ENCODE measurements at regions not wholly inside any gene's neighbourhood (a gene's known extent, or its start where the extent isn't known, plus 50 kb on each side); places are given as distances from the start of the nearest gene placed in this dataset.
"Not testable (repeated sequence)": the region's sequence is repeated elsewhere in the genome, so short reads cannot be mapped to it uniquely, and the experiment has no call there.

DNA sequence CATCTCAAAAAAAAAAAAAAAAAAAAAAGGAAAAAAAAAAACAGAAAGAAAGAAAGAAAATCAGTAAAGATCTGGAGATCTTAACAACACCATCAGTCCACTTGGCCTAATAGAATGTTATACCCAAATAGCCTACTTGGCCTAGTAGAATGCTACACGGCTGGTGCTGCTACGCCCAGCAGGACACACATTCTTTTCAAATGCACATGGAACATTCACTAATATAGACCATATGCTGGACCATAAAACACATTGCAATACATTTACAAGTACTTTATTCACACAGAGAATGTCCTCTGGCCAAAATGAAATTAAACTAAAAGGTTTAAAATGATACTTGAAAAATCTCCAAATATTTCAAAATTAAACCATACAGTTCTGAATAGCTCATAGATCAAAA is 80.0 kb upstream of the TNFAIP3 start:
- no peak for DNase-seq

DNA sequence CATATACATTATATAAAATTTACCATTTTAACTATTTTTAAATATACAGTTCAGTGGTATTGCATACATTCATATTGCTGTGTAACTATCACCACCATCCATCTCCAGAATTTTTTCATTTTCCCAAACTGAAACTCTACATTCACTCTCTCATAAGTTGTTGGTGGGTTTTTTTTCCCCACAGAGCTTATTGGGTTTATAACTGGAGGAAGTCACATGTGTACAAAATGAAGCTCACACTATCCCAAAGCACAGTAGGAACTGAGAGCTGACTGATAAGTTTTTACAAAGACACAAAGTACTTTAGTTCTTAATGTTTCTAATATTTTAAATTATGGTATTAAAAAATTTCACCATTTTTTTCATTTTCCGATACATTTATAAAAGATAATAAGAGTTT is 78.8 kb upstream of the TNFAIP3 start:
- no peak for DNase-seq

DNA sequence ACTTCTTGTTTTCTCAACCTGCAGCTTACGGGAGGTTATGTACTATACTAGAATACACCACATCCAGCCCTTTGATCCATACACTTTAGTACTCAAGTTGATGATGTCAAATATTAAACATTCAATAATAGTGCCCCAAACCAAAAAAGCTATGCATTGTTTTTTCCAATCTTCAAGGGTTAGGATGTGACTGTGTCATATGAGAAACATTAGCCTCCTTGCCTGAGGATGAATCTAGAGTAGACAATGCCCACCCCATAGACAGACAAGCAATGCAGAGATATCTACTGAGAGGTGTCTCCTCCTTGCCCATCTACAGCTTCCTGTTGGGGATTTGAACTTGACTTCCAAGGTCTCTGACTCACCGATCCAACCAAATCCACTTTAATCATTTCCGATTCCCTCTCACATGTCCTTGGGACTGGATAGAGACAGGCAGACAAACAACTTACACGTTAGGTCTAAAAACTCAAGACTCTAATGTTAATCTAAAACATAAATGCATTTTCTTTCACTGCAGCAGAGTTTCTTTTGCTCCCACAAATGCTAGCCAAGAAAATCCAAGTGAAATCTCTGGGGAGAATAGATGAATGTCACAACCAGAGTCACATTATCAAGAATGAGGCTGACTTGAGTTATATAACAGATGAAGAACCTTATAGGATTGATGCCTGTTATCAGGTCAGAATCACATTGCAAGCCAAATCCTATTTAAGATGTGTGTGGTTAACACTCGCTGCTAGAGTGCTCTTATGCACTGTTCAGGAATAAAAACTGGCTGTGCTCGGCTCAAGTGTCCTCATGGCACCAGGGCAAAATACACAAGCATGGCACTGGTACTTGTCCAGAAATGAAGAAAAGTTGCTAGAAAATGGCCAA is 75.5 kb upstream of the TNFAIP3 start:
- no peak for DNase-seq

DNA sequence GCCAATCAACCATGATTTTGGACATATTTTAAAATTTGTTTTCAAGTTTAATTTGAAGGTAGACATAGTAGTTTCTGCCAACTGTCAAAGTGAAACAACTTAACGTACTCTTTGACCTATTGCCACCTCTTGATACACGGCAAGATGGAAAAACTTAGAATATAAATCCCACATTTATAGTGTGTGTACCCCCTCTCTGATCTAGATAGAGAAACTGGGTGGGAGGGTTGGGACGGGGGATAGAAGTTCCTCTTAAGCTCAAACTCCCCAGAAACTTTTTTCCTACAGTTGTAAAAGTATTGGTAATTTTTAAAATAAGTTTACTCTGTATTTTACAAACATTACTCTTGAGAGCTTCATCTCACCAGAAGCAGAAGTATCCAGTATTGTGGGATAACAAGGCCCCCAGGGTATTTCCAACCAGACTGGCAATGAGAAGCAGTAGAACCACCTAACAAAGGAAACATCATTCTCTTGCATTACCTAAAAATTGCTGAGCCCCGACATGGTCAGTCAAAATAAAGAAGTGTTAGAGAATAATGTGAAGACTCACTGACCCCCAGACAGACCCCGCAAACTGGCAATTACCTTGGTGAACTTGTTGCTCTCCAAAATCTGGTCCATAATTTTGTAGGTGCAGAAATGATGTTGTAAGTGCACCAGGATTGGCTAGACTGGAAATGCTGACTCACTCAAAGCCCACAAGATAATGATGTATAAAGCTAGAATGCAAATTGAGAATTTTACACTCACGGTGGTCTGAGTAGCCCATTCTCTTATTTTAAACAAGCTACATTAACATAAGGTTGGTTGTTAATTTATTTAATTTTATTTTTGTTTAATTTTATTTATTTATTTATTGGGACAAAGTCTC is 74.7 kb upstream of the TNFAIP3 start:
- DNase-seq = no peak

DNA sequence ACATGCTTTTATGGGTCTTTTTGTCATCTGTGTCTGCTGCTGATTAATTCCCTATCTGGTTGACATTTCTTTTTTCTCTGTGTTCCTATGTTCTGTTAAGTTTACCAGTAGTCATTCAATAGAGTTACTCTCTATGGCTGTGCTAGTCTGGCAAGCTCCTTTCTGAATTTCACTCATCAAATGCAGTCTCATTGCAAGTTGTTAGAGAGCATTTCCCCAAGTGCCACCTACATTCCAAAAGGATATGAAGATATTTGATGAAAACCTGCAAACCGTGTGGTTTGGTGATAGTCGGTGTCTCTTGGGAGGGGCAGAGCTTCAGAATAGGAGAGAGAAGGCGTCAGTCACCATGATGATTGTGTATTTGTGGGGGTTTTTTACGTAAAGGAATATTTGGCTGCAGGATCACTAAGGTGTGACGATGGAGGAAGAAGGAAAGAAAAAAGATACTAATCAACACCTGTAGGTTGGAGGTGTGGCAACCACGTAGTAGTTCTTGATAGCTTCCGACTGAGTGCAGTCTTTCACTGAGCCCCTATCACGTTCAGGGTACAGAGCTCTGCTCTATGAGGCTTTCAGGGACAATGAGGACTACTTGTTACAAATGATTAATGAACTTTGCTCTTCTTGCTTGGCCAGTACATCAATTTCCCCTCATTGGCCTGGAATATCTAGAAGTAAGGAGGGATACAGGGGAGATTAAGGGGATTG is 73.1 kb upstream of the TNFAIP3 start:
- no peak for DNase-seq

DNA sequence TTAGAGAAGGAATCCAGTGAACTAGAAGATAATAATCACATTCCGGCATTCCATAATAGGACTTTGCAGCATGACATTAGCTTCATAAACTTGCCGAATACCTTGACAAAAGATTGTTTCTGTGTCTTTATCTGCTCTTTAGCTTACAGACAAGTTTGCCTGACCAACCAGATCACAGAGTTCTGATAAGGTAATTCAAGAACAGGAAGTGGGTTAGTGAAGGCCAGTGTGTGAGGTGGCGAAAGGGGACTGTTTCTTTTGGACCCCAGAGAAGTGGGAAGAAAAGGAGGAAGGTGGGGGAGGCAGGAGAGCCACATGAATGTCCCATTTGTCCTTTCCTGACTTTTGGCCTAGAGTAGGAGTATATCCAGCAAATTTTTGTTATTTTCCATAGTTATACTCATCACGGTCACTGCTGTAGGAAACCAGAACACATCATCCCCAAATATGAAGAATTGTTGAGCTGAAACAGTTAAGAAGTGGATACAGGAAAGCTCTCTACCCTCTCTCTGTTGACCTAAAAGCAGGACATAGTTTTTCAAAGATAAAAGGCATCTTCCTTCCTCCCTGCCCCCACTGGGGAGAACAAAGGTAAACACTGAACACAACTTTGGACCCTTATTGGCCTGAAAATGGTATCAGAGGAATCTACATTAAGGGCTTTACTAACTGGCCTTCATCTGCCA is 72.4 kb upstream of the TNFAIP3 start:
- DNase-seq = no peak

DNA sequence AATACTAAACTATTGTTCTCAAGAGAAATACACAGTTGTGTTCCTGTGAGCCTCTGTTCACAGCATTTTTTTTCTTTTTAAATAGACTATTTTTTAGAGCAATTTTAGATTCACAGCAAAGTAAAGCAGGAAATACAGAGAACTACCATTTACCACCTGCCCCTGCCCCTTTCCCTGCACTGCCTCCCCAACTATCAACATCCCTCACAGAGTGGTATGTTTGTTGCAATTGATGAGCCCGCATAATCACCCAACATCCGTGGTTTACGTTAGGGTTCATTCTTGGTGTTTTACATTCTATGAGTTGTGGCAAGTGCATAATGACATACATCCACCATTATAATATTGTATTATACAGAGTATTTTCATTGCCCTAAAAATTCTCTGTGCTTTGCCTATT is 71.6 kb upstream of the TNFAIP3 start:
- DNase-seq = no peak

DNA sequence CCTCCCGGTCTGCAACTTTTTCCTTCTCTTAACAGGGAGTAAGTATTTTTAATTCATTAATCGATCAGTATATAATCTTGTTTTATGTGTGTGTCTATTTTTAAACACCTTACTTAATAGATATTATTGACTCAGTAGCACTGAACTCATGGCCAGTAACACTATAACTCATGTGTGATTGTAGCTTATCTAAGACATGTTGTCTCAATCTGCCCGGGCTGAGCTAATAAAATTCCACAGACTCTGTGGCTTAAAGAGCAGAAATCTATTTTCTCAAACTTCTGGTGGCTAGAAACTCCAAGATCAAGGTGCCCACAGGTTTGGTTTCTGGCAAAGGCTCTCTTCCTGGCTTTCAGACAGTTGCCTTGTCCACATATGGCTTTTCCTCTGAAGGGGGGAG is 68.8 kb upstream of the TNFAIP3 start:
- no peak for DNase-seq

DNA sequence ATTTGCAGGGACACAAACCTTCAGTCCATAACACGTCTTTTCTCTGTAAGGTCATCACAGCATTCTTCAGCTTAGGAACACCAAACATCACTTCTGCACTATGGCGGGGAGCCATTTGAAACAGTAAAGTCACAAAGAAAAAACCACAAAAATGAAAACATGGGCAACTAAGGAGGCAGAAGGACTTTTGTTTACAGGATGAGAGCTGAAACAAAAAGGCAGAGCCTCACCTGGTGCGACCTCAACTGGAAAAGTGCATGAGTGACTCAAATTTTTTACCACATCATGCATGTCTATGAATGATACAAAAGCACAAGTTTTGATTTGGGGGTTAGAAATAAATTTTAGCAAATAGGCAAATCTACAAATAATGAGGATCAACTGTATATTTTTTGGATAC is 68.2 kb upstream of the TNFAIP3 start:
- DNase-seq = peak; percentile 60

DNA sequence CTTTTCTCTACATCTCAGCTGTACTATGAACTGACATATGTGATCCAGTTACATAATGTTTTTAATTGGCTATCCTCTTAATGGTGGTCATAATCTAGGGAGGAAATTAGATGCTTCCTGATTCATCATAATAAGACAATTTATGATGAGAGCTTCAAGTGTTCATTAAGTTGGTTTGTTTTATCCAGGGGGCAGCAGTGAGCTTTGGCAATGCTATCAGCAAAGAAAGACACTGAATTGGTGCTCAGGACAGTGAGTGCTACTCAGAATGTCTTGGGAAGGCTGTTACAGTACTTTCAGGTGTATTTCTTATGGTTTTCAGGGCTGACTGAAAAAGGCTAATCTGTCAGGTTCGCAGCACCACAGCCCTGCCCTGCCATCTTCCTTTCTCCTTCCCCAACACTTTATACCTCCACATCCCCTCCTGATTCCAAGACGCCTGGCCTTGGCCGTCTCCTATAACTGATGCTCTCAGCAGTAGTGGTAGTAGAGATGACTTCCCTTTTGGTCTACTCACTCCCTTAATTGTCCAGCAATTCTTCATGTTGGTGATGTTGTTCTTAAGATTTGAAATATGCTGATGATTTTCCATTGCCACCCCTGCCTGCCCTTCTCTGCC is 67.0 kb upstream of the TNFAIP3 start:
- DNase-seq = peak; percentile 79

DNA sequence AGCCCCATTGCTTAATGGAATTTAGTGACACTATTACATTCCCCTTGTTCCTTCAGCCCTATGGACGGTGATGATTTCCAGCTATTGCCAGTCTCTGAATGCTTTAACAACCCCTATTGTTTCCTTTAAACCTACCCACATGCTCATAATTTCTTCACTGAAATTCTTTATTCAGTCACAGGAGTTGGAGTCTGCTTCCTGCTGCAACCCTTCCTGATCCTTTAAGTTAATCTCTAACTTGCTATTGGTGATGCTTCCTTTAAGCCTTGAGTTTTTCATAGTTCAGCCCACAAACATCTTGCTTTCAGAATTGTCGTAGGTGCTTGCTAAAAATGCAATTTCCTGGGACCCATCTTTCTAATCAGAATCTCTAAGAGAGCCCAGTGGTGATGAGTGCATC is 66.3 kb upstream of the TNFAIP3 start:
- DNase-seq = no peak

DNA sequence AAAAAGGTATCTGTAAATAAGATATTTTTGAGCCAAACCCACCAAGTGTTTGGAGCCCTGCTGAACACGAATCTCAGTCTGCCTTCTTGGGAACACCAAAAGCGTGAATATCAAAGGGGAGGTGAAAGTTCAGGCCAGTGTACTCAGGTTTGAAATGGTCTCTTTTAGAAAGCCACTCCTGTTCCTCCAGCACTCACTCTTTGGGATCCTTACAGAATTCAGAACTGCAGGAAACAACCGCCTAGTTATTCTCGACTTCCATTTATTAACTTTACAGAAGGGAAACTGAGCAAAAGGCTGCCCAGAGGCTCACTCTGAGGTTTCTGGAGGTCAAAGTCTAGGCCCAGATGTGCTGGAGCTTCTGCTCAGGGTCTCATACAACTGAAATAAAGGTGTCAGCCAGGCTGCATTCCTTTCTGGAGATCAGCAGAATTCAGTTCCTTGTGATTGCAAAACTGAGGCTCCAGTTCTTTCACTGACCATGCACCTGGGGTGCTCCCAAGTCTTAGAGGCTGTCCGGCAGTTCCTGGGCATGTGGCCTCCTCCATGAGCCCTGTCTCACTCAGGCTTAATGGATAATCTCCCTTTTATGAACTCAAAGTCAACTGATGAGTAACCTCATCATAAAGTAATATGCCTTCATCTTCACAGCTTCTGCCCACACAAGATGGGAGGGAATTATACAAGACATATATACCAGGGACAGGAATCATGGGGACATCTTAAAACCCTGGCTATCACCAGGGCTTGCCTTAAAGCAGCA is 65.5 kb upstream of the TNFAIP3 start:
- no peak for DNase-seq

DNA sequence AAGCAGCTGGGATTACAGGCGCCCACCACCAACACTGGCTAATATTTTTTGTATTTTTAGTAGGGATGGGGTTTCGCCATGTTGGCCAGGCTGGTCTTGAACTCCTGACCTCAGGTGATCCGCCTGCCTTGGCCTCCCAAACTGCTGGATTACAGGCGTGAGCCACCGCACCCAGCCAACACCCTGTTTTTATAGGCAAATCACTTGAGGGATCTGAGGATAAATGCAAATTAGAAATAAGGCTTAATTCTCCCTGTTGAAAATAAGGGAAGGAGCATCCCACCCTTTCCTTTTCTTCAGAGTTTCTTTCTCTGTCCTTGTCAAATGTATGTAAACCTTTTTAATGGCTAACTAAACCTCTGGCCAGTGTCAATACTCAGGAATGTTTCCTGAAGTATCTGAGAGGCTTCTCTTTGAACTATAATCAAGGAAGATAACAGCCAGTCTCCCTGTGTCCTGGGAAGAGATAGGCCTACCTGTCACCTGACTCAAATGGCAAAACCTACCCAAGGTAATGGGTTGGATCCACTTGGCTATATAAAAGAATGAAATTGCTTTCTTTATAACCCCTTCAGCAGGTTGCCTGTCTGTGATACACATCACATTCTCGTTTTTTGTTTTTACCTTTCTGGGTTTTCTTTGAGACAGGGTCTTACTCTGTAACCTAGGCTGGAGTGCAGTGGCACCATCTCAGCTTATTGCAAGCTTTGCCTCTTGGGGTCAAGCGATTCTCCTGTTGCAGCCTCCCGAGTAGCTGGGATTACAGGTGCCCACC is 64.5 kb upstream of the TNFAIP3 start:
- DNase-seq = no peak

DNA sequence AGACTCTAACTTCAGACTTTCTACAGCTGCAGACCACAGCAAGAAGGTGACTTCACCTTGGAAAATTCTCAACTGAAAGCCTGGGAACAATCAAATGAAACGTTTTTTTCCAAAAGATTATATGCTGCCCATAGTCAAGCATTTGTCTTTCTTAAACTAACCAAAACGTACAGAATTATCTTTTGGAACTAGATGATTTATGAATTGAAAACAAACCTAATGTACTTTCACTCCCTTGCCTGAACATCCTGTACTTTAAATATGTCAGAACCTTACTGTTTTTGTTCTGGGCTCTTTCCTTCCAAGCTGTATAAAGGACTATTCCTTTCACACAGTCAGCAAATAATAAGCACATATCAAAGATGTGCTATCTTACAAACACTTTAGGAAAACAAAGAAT is 62.4 kb upstream of the TNFAIP3 start:
- DNase-seq = no peak

DNA sequence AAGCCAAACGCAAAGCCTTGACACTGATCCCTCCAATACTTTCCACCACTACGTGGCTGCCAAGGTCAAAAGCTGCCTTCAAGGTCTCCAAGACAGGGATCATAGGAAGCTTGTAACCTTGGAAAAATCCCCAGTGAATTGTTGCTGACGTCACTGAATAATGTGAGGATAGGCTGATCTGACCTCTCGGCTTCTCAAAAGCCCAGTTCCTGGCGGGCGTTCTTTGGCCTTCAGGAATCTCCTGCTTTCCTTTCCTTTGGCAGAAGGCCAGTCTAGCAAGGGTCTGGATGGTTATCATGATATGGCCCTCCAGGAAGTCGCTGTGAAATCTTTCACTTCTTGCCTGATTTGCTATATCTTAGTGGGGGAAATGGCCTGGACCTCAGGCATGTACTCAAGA is 61.4 kb upstream of the TNFAIP3 start:
- no peak for DNase-seq

DNA sequence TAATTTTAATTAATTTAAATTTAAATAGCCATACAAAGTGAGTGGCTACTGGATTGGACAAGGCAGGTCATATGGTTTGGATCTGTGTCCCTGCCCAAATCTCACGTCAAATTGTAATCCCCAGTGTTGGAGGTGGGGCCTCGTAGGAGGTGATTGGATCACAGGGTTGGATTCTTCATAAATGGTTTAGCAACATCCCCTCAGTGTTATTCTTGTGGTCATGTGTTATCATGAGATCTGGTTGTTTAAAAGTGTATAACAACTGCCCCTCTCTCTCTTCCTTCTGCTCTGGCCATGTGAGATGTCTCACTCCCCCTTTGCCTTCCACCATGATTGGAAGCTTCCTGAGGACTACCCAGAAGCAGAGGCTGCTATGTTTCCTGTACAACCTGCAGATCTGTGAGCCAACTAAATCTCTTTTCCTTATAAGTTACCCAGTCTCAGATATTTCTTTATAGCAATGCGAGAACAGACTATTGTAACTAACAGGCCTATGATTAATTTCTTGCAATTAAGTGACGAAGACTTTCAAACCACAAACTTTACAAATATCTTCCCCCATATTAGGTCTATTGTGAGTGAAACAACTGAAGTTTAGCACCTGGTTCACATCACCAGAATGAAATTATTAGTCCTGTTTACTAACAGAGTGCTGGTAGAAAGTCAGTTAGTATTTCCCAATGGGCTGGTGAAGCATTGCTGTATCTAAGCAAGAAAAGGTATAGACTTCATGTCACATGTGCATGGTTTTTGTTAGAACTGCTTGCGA is 60.0 kb upstream of the TNFAIP3 start:
- DNase-seq = no peak

DNA sequence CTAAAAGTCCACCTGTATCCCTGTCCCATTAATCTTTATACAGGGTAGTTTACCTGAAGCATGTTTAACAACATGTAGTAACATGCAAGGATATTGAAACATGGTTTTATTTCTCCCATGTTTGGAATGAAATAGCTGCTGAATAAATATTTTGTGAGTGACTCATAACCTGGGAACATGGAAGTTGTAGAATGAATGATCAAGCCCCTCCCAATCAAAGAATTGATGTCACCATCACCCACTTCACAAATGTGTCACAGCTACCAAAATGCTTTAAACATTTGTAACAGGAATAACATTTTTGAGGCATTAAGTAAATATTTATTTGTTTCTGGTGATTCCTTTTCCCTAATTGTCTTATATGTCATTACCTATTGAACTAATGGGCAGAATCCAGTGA is 58.9 kb upstream of the TNFAIP3 start:
- no peak for DNase-seq

DNA sequence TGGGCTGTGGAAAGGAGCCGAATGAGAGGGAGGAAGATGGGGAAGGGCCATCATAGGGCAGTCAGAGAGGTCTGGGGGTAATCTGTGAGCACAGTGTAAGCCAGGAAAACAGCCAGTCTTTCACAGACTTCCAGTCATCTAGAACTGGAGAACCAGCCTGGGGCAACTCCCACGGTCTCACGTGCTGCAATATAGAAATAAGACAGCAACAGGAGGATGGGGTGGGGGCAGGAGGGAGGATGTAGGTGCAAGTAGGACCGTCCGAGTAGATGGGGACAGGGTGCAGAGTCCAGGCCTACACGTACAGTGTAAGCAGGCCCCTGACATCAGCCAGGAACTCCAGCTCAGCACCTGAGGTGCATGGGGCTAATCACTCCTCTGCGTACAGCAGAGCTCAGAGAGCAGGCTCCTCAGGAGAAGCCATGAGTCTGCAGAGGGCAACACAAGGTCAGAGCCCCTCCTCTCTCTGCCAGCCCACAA is 58.2 kb upstream of the TNFAIP3 start:
- no peak for DNase-seq

DNA sequence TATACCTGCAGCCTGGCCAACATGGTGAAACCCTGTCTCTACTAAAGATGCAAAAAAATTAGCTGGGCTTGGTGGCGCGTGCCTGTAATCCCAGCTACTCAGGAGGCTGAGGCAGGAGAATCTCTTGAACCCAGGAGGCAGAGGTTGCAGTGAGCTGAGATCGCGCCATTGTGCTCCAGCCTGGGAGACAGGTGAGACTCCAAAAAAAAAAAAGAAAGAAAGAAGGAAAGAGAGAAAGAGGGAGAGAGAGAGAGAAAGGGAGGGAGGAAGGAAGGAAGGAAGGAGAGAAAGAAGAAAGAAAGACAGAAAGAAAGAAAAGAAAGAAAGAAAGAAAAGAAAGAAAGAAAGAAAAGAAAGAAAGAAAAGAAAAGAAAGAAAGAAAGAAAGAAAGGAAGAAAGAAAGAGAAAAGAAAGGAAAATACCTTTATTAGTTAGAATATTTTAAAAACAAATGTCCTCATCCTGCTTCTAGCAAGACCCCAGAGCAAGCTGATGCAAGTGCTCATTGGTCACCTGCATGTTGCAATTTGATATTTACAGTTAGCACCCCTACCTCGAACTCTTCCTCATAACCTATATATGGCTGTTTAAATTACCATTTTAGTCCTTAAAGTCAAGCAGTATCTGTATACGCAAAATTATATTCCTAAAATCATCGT is 57.0 kb upstream of the TNFAIP3 start:
- DNase-seq = not testable (repeated sequence)

Measured in CD4-positive, alpha-beta T cell treated with Interleukin-6 for 4 hours (primary cell).